ENCODE measurements at regions not wholly inside any gene's neighbourhood (a gene's known extent, or its start where the extent isn't known, plus 50 kb on each side); places are given as distances from the start of the nearest gene placed in this dataset.

- TF ChIP-seq CTCF (IDR thresholded peaks at IDR 0.05) (no peak), EZH2 (IDR thresholded peaks at IDR 0.05; ENCODE audit: borderline replicate concordance, insufficient read depth, low read depth, low read length, poor library complexity, severe bottlenecking) (no peak)
These were observed 100.5 kb upstream of the NRP1 start for GRCh38 chr10:33434933-33435332.

Measured in B cell (primary cell).